ENCODE measurements at regions not wholly inside any gene's neighbourhood (a gene's known extent, or its start where the extent isn't known, plus 50 kb on each side); places are given as distances from the start of the nearest gene placed in this dataset.

DNA sequence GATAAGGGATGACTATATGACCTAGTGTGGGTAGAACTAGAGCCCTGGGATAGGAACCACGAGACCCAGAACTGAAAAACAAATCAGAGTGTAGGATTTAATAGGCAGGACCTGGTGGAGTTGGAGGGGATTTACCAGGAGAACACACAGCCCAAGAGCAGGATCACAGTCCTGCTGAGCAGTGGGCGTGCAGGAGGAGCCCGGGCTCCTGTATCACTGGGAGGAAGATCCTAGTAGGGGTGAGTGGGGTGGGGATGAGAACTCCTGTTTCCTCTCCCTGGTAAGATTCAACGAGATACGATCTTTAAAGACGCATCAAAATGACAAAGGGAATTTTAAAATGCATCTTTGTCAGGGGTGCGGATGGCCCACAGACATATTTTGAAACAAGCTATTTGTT lies 220.1 kb downstream of the GALC start:
- TF ChIP-seq, protein P1, sequence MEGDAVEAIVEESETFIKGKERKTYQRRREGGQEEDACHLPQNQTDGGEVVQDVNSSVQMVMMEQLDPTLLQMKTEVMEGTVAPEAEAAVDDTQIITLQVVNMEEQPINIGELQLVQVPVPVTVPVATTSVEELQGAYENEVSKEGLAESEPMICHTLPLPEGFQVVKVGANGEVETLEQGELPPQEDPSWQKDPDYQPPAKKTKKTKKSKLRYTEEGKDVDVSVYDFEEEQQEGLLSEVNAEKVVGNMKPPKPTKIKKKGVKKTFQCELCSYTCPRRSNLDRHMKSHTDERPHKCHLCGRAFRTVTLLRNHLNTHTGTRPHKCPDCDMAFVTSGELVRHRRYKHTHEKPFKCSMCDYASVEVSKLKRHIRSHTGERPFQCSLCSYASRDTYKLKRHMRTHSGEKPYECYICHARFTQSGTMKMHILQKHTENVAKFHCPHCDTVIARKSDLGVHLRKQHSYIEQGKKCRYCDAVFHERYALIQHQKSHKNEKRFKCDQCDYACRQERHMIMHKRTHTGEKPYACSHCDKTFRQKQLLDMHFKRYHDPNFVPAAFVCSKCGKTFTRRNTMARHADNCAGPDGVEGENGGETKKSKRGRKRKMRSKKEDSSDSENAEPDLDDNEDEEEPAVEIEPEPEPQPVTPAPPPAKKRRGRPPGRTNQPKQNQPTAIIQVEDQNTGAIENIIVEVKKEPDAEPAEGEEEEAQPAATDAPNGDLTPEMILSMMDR (IDR thresholded peaks at IDR 0.05; ENCODE audit: poor library complexity) = no peak
- TF ChIP-seq EZH2 (IDR thresholded peaks at IDR 0.05; ENCODE audit: borderline replicate concordance) = no peak

Measured in hepatocyte (in vitro differentiated cells).